ENCODE measurements at regions not wholly inside any gene's neighbourhood (a gene's known extent, or its start where the extent isn't known, plus 50 kb on each side); places are given as distances from the start of the nearest gene placed in this dataset.

DNA sequence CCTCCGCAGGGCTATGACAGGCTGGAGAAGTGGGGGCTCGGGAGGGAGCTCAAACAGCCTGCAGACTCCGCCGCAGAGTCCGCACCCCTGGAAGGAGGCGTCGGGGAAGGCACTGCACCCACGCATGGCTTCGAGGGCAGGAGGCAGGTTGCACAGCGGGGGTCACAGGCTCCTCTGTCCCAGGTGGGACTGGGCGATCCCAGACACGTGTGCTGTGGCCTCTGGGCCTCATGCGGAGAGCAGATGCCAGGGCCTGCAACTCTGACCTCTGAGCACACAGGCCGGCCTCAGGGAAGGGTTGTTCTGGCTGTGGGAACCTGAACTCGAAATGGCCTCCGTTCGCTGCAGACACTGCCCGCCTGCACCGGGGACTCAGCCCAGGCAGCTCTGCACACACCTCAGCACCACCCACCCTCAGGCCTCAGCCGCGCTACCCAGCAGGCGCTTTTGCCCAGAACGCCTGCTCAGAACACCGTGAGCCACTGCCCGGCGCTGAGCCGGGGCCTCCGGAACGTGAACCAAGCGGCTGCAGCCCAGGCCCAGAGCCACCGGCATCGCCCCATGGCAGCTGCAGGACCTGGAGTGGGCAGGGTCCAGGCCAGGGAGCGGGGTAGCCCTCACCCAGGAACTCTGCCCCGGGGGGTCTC is 71.8 kb upstream of the ADGRA1 start:
- Histone ChIP-seq H3K4me2 (no peak overlapping the region), H2AFZ (no peak overlapping the region), H4K20me1 (ENCODE audit: insufficient read depth, poor library complexity, severe bottlenecking) (no peaks in the 10 kb centered on the region), H3K27me3 (no peaks in the 10 kb centered on the region), H3K36me3 (replicated peaks; ENCODE audit: insufficient read depth, low read depth) (no peaks in the 10 kb centered on the region), H3K9me2 (replicated peaks; ENCODE audit: insufficient read depth) (no peaks in the 10 kb centered on the region), H3K4me3 (no peak overlapping the region), H3K9me3 (ENCODE audit: low read depth) (no peaks in the 10 kb centered on the region), H3K79me2 (no peaks in the 10 kb centered on the region), H3K4me1 (ENCODE audit: insufficient read depth) (no peaks in the 10 kb centered on the region), H3K27ac (no peak overlapping the region)
- 93% methylated on average over 34 of the region's 34 CpGs for WGBS (ENCODE audit: low lambda C conversion rate, missing lambda C conversion rate)
- TF ChIP-seq, protein P1, sequence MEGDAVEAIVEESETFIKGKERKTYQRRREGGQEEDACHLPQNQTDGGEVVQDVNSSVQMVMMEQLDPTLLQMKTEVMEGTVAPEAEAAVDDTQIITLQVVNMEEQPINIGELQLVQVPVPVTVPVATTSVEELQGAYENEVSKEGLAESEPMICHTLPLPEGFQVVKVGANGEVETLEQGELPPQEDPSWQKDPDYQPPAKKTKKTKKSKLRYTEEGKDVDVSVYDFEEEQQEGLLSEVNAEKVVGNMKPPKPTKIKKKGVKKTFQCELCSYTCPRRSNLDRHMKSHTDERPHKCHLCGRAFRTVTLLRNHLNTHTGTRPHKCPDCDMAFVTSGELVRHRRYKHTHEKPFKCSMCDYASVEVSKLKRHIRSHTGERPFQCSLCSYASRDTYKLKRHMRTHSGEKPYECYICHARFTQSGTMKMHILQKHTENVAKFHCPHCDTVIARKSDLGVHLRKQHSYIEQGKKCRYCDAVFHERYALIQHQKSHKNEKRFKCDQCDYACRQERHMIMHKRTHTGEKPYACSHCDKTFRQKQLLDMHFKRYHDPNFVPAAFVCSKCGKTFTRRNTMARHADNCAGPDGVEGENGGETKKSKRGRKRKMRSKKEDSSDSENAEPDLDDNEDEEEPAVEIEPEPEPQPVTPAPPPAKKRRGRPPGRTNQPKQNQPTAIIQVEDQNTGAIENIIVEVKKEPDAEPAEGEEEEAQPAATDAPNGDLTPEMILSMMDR (IDR thresholded peaks at IDR 0.05; ENCODE audit: poor library complexity) = no peak
- no peak for TF ChIP-seq EZH2 (IDR thresholded peaks at IDR 0.05; ENCODE audit: borderline replicate concordance)
- TF ChIP-seq EZH2phosphoT487 (IDR thresholded peaks at IDR 0.05; ENCODE audit: low read depth, severe bottlenecking, unreplicated experiment) = no peak
- no peak for DNase-seq (ENCODE audit: low spot score)

DNA sequence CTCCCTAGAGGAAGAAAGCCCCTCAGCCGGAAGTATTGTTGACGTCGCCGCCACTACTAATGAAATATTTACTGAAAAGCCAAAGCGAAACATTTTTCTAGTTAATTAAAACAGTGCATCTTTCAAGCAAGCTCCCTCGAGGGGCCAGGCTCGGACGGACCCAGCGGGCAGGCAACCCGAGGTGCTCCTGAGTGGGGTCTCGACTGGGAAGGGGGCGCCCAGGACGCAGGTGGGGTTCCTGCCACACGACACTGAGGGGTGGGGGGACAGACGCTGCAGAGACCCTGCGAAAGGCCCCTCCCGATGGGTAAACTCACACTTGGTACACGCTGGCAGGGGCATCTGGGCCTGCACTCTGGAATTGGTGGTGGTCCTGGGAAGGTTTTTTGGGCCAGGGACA is 72.4 kb upstream of the ADGRA1 start:
- H3K9me2 ChIP-seq (replicated peaks; ENCODE audit: insufficient read depth) = no peaks in the 10 kb centered on the region
- no peak overlapping the region for H3K27ac ChIP-seq
- H3K9me3 ChIP-seq (ENCODE audit: low read depth) = no peaks in the 10 kb centered on the region
- DNase-seq (ENCODE audit: low spot score) = no peak
- no peaks in the 10 kb centered on the region for H3K36me3 ChIP-seq (replicated peaks; ENCODE audit: insufficient read depth, low read depth)
- no peak overlapping the region for H2AFZ ChIP-seq
- no peaks in the 10 kb centered on the region for H3K4me1 ChIP-seq (ENCODE audit: insufficient read depth)
- 89% methylated on average over 18 of the region's 18 CpGs for WGBS (ENCODE audit: low lambda C conversion rate, missing lambda C conversion rate)
- no peak overlapping the region for H3K4me3 ChIP-seq
- H3K4me2 ChIP-seq = no peak overlapping the region
- H3K27me3 ChIP-seq = no peaks in the 10 kb centered on the region
- TF ChIP-seq EZH2phosphoT487 (IDR thresholded peaks at IDR 0.05; ENCODE audit: low read depth, severe bottlenecking, unreplicated experiment) (no peak), EZH2 (IDR thresholded peaks at IDR 0.05; ENCODE audit: borderline replicate concordance) (no peak)
- TF ChIP-seq, protein P1 (IDR thresholded peaks at IDR 0.05; ENCODE audit: poor library complexity) = no peak
- no peaks in the 10 kb centered on the region for H3K79me2 ChIP-seq
- H4K20me1 ChIP-seq (ENCODE audit: insufficient read depth, poor library complexity, severe bottlenecking) = no peaks in the 10 kb centered on the region

DNA sequence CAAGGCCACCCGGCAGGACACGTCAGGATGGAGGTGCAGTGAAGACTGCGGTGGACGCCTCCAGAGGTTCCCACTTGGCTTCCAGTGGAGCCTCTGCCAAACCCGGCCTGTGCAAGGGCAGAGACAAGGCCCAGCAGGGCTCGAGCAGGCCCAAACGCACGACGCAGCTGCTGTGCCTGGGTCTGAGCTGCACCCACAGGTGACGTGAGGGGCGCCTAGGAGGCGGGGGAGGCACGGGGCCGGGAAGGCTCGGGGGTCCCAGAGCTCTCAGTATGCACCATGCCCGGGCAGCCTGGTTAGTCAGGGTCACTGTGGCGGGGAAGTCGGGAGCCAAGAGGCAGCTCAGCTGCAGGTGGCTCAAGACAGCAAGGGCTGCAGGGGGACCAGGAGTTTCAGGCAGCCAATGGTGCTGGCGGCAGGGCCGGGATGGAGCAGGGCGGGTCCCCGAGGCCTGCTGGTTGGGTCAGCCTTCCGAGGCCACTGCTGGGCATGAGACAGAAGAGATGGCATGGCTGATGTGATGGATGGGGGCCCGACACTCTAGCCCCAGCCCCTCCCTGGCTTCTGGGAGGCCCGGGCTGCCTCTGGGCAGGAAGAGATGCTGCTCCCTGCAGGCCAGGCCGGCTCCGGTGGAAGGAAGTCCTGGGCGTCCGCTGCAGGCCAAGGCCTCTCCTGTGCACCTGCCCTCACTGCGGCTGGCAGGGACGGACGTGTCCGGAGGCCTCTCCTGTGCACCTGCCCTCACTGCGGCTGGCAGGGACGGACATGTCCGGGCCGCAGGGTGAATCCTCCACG is 72.2 kb upstream of the CFAP46 start:
- no peaks in the 10 kb centered on the region for H3K9me3 ChIP-seq (ENCODE audit: low read depth)
- no peaks in the 10 kb centered on the region for H3K79me2 ChIP-seq
- H2AFZ ChIP-seq = no peak overlapping the region
- no peaks in the 10 kb centered on the region for H4K20me1 ChIP-seq (ENCODE audit: insufficient read depth, poor library complexity, severe bottlenecking)
- no peak overlapping the region for H3K4me2 ChIP-seq
- H3K4me3 ChIP-seq = no peak overlapping the region
- H3K4me1 ChIP-seq (ENCODE audit: insufficient read depth) = no peaks in the 10 kb centered on the region
- H3K36me3 ChIP-seq (replicated peaks; ENCODE audit: insufficient read depth, low read depth) = no peaks in the 10 kb centered on the region
- no peak for DNase-seq (ENCODE audit: low spot score)
- 92% methylated on average over 35 of the region's 38 CpGs for WGBS (ENCODE audit: low lambda C conversion rate, missing lambda C conversion rate)
- H3K27ac ChIP-seq = no peak overlapping the region
- H3K27me3 ChIP-seq = no peaks in the 10 kb centered on the region
- TF ChIP-seq EZH2 (IDR thresholded peaks at IDR 0.05; ENCODE audit: borderline replicate concordance) = no peak
- no peak for TF ChIP-seq EZH2phosphoT487 (IDR thresholded peaks at IDR 0.05; ENCODE audit: low read depth, severe bottlenecking, unreplicated experiment)
- TF ChIP-seq, protein P1 (IDR thresholded peaks at IDR 0.05; ENCODE audit: poor library complexity) = no peak
- no peaks in the 10 kb centered on the region for H3K9me2 ChIP-seq (replicated peaks; ENCODE audit: insufficient read depth)

Data from hepatocyte (in vitro differentiated cells).